K562 (cell line): ENCODE measurements at regions not wholly inside any gene's neighbourhood (a gene's known extent, or its start where the extent isn't known, plus 50 kb on each side); places are given as distances from the start of the nearest gene placed in this dataset.

Experiments used
- DPF2 ChIP-seq: fragments of 450-650 bp; IDR thresholded peaks from 2 replicates; pipeline ENCODE4 v1.6.1; 2016
- HDAC2 ChIP-seq: fragments of 450-650 bp; IDR thresholded peaks from 2 replicates; pipeline ENCODE4 v1.6.1; 2016; ENCODE audit warnings: mild to moderate bottlenecking
- MYBL2 ChIP-seq, 2 experiments: fragments of 450-650 bp in 1 of 2; sonication (generic) in 1 of 2; formaldehyde crosslinking in 1 of 2; IDR thresholded peaks; 2 replicates each; pipeline versions ENCODE4 v1.6.1 to v1.8.1; 2017 to 2022; ENCODE audit warnings: borderline replicate concordance in 1 of 2, inconsistent platforms in 1 of 2, low read depth in 1 of 2, mild to moderate bottlenecking in 1 of 2, missing genetic modification reagents in 1 of 2, moderate library complexity in 1 of 2
- TF ChIP-seq, protein P1 (sequence below), 2 experiments: fragments of 450-650 bp in 1 of 2; sonication (generic) in 1 of 2; formaldehyde crosslinking in 1 of 2; IDR thresholded peaks; 2 replicates each; pipeline versions ENCODE4 v1.7.1 to v1.9.0; 2016 to 2022; ENCODE audit warnings: inconsistent platforms in 1 of 2, mild to moderate bottlenecking in 1 of 2, missing genetic modification reagents in 1 of 2

DNA sequence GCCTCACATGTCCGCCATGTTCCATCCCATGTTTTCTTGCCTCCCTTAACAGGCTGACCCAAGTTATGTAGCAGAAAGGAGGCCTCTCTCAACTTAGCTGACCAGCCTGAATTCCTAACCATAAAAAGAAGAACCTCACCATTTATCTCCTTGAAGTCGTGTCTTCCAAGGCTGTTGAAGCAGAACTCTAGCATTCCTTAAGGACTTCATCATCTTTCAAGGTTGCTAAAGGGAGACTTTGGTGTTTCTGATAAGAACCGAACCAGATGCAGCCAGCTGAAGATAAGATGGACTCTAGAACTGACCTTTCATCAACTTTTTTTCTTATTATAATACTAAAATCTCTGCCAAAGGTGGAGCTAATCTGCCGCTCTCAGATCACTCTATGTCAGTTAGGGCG is 571.7 kb upstream of the SLC35B3 start (continued):
- no peak for TF ChIP-seq MYBL2 (IDR thresholded peaks at IDR 0.05; ENCODE audit: low read depth)
- TF ChIP-seq MYBL2 (CRISPR knock-in tag; IDR thresholded peaks at IDR 0.05; ENCODE audit: borderline replicate concordance): no peak
- no peak for TF ChIP-seq HDAC2
- TF ChIP-seq DPF2: no peak
- TF ChIP-seq, protein P1, sequence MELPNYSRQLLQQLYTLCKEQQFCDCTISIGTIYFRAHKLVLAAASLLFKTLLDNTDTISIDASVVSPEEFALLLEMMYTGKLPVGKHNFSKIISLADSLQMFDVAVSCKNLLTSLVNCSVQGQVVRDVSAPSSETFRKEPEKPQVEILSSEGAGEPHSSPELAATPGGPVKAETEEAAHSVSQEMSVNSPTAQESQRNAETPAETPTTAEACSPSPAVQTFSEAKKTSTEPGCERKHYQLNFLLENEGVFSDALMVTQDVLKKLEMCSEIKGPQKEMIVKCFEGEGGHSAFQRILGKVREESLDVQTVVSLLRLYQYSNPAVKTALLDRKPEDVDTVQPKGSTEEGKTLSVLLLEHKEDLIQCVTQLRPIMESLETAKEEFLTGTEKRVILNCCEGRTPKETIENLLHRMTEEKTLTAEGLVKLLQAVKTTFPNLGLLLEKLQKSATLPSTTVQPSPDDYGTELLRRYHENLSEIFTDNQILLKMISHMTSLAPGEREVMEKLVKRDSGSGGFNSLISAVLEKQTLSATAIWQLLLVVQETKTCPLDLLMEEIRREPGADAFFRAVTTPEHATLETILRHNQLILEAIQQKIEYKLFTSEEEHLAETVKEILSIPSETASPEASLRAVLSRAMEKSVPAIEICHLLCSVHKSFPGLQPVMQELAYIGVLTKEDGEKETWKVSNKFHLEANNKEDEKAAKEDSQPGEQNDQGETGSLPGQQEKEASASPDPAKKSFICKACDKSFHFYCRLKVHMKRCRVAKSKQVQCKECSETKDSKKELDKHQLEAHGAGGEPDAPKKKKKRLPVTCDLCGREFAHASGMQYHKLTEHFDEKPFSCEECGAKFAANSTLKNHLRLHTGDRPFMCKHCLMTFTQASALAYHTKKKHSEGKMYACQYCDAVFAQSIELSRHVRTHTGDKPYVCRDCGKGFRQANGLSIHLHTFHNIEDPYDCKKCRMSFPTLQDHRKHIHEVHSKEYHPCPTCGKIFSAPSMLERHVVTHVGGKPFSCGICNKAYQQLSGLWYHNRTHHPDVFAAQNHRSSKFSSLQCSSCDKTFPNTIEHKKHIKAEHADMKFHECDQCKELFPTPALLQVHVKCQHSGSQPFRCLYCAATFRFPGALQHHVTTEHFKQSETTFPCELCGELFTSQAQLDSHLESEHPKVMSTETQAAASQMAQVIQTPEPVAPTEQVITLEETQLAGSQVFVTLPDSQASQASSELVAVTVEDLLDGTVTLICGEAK (IDR thresholded peaks at IDR 0.05): no peak
- TF ChIP-seq, protein P1 (CRISPR knock-in tag; IDR thresholded peaks at IDR 0.05): no peak
